ENCODE measurements at regions not wholly inside any gene's neighbourhood (a gene's known extent, or its start where the extent isn't known, plus 50 kb on each side); places are given as distances from the start of the nearest gene placed in this dataset.

- intact Hi-C loops (cut with micrococcal nuclease), result no loop called here
- no peak overlapping the region for H3K27ac Mint-ChIP-seq
- DNase-seq (no peak), ATAC-seq (no peak)
- no peak for TF ChIP-seq CTCF (IDR thresholded peaks at IDR 0.05)
- no peaks in the 10 kb centered on the region for H3K4me1 Mint-ChIP-seq
- peaks cover 6 to 9% of the 10 kb centered on the region in 2 donors for H3K9me3 Mint-ChIP-seq
- no peak overlapping the region for H3K27ac ChIP-seq (ENCODE audit: low read length)
- no peaks in the 10 kb centered on the region for H3K27me3 ChIP-seq (ENCODE audit: control insufficient read depth, insufficient read depth, low read length)
- H3K36me3 ChIP-seq (ENCODE audit: control insufficient read depth, insufficient read depth, low read length), result no peaks in the 10 kb centered on the region
- H3K9me3 ChIP-seq (ENCODE audit: control insufficient read depth, insufficient read depth, low read length), result peaks cover 8% of the 10 kb centered on the region
- no peaks in the 10 kb centered on the region for H3K4me1 ChIP-seq (ENCODE audit: control insufficient read depth, insufficient read depth, low read length)
- H3K27me3 Mint-ChIP-seq (ENCODE audit: low read depth in 2 of 2), result no peaks in the 10 kb centered on the region
- no peak overlapping the region for H3K4me3 Mint-ChIP-seq
- no peak overlapping the region for H3K4me3 ChIP-seq (ENCODE audit: low read length)
- WGBS (ENCODE audit: insufficient coverage), result 13% methylated on average over 10 of the region's 10 CpGs
- no peaks in the 10 kb centered on the region for H3K36me3 Mint-ChIP-seq
These were observed 505.1 kb upstream of the TMEM132C start for GRCh38 chr12:127761880-127762279.

GRCh38 chr12:127767656-127768055 is 499.3 kb upstream of the TMEM132C start:
- intact Hi-C loops (cut with micrococcal nuclease), result no loop called here
- Mint-ChIP-seq H3K4me1 (no peaks in the 10 kb centered on the region), H3K27ac (no peak overlapping the region), H3K27me3 (ENCODE audit: low read depth in 2 of 2) (no peaks in the 10 kb centered on the region), H3K4me3 (no peak overlapping the region), H3K9me3 (peaks cover 6 to 8% of the 10 kb centered on the region in 2 donors), H3K36me3 (no peaks in the 10 kb centered on the region)
- Histone ChIP-seq H3K36me3 (ENCODE audit: control insufficient read depth, insufficient read depth, low read length) (no peaks in the 10 kb centered on the region), H3K4me3 (ENCODE audit: low read length) (no peak overlapping the region), H3K27ac (ENCODE audit: low read length) (no peak overlapping the region), H3K9me3 (ENCODE audit: control insufficient read depth, insufficient read depth, low read length) (peaks cover 5% of the 10 kb centered on the region), H3K4me1 (ENCODE audit: control insufficient read depth, insufficient read depth, low read length) (no peaks in the 10 kb centered on the region), H3K27me3 (ENCODE audit: control insufficient read depth, insufficient read depth, low read length) (no peaks in the 10 kb centered on the region)
- DNase-seq (no peak), ATAC-seq (no peak)
- no peak for TF ChIP-seq CTCF (IDR thresholded peaks at IDR 0.05)
- 43% methylated on average over 1 of the region's 1 CpG for WGBS (ENCODE audit: insufficient coverage)

- Mint-ChIP-seq H3K27me3 (ENCODE audit: low read depth in 2 of 2) (no peaks in the 10 kb centered on the region), H3K9me3 (peaks cover 2 to 3% of the 10 kb centered on the region in 2 donors), H3K4me3 (no peak overlapping the region), H3K36me3 (no peaks in the 10 kb centered on the region), H3K4me1 (no peaks in the 10 kb centered on the region), H3K27ac (no peak overlapping the region)
- Histone ChIP-seq H3K4me1 (ENCODE audit: control insufficient read depth, insufficient read depth, low read length) (no peaks in the 10 kb centered on the region), H3K4me3 (ENCODE audit: low read length) (no peak overlapping the region), H3K9me3 (ENCODE audit: control insufficient read depth, insufficient read depth, low read length) (no peaks in the 10 kb centered on the region), H3K27ac (ENCODE audit: low read length) (no peak overlapping the region), H3K27me3 (ENCODE audit: control insufficient read depth, insufficient read depth, low read length) (no peaks in the 10 kb centered on the region), H3K36me3 (ENCODE audit: control insufficient read depth, insufficient read depth, low read length) (no peaks in the 10 kb centered on the region)
- no peak for TF ChIP-seq CTCF (IDR thresholded peaks at IDR 0.05)
- 18% methylated on average over 8 of the region's 8 CpGs for WGBS (ENCODE audit: insufficient coverage)
- intact Hi-C loops (cut with micrococcal nuclease), result no loop called here
- DNase-seq (no peak), ATAC-seq (no peak)
These were observed 496.9 kb upstream of the TMEM132C start for GRCh38 chr12:127770118-127770517.

GRCh38 chr12:127771546-127771945 is 495.4 kb upstream of the TMEM132C start:
- H3K27ac Mint-ChIP-seq, result no peak overlapping the region
- TF ChIP-seq CTCF (IDR thresholded peaks at IDR 0.05), result no peak
- no peak for ATAC-seq
- no peak for DNase-seq
- Histone ChIP-seq H3K27ac (ENCODE audit: low read length) (no peak overlapping the region), H3K4me1 (ENCODE audit: control insufficient read depth, insufficient read depth, low read length) (no peaks in the 10 kb centered on the region), H3K27me3 (ENCODE audit: control insufficient read depth, insufficient read depth, low read length) (no peaks in the 10 kb centered on the region), H3K9me3 (ENCODE audit: control insufficient read depth, insufficient read depth, low read length) (no peaks in the 10 kb centered on the region), H3K4me3 (ENCODE audit: low read length) (no peak overlapping the region), H3K36me3 (ENCODE audit: control insufficient read depth, insufficient read depth, low read length) (no peaks in the 10 kb centered on the region)
- WGBS (ENCODE audit: insufficient coverage), result 75% methylated on average over 3 of the region's 3 CpGs
- no peaks in the 10 kb centered on the region for H3K36me3 Mint-ChIP-seq
- no peaks in the 10 kb centered on the region for H3K4me1 Mint-ChIP-seq
- H3K4me3 Mint-ChIP-seq, result no peak overlapping the region
- no peaks in the 10 kb centered on the region for H3K27me3 Mint-ChIP-seq (ENCODE audit: low read depth in 2 of 2)
- peaks cover 2 to 3% of the 10 kb centered on the region in 2 donors for H3K9me3 Mint-ChIP-seq
- intact Hi-C loops (cut with micrococcal nuclease), result no loop called here

All from natural killer cell (primary cell).